OCI-LY3 (cell line): ENCODE measurements at regions not wholly inside any gene's neighbourhood (a gene's known extent, or its start where the extent isn't known, plus 50 kb on each side); places are given as distances from the start of the nearest gene placed in this dataset.

ENCODE experiments used
- CTCF ChIP-seq: fragments of 200-600, 300-600 bp; sonication (generic); IDR thresholded peaks from 2 replicates; pipeline ENCODE4 v1.5.1; 2014; ENCODE audit warnings: antibody characterized with exemption, low read length, low read depth
- EZH2phosphoT487 ChIP-seq: fragments of 200-600 bp; shearing (Covaris generic); IDR thresholded peaks from 2 replicates; pipeline ENCODE4 v1.6.1; 2018; ENCODE audit warnings: antibody characterized with exemption, mixed run types, low read depth

- no peak for TF ChIP-seq CTCF
- TF ChIP-seq EZH2phosphoT487 = no peak
Observed at GRCh38 chr5:125317536-125317995, 571.1 kb upstream of the ZNF608 start.
